Naive thymus-derived CD4-positive, alpha-beta T cell (primary cell): ENCODE measurements at regions not wholly inside any gene's neighbourhood (a gene's known extent, or its start where the extent isn't known, plus 50 kb on each side); places are given as distances from the start of the nearest gene placed in this dataset.

Experiments
- ATAC-seq: fragments of 150-1000 bp; cut with Tn5 transposase; 2 replicates; pipeline ENCODE4 v1.10.0; 2021; ENCODE audit warnings: mild to moderate bottlenecking, moderate library complexity
- CTCF ChIA-PET: fragments of 350-600 bp; sonication (Branson Sonifier 250); formaldehyde crosslinking; loops from one replicate; lab custom pipeline; 2021; ENCODE audit warnings: antibody characterized with exemption; lab: Charles Lee
- POLR2A ChIA-PET: fragments of 350-600 bp; sonication (Branson Sonifier 250); formaldehyde crosslinking; loops from one replicate; lab custom pipeline; 2021; ENCODE audit warnings: antibody characterized with exemption, inconsistent platforms; lab: Charles Lee
- DNase-seq, 9 donors: peaks; one replicate each; pipeline versions ENCODE4 v3.0.0 to v3.0.0-alpha.2; 2020 to 2022; ENCODE audit warnings: mixed read lengths in 1 of 9
- H3K27ac ChIP-seq: one replicate; pipeline ENCODE4 v1.7.0; 2013; ENCODE audit warnings: mild to moderate bottlenecking, low read depth, low read length, moderate library complexity
- H3K27me3 ChIP-seq, 2 donors: one replicate each; pipeline ENCODE4 v1.7.0; 2013; ENCODE audit warnings: low read length in 2 of 2, mild to moderate bottlenecking in 2 of 2, moderate library complexity in 2 of 2; ENCODE audit not compliant: control insufficient read depth in 2 of 2, insufficient read depth in 2 of 2
- H3K36me3 ChIP-seq, 3 experiments: 1 replicate in 2 of 3; 2 replicates in 1 of 3; pipeline ENCODE4 v1.7.0; 2013; ENCODE audit warnings: low read length in 3 of 3, mild to moderate bottlenecking in 3 of 3, moderate library complexity in 1 of 3; ENCODE audit not compliant: insufficient read depth in 3 of 3, control insufficient read depth in 2 of 3
- H3K4me1 ChIP-seq, 2 donors: one replicate each; pipeline ENCODE4 v1.7.0; 2013; ENCODE audit warnings: low read length in 2 of 2, mild to moderate bottlenecking in 2 of 2, moderate library complexity in 1 of 2; ENCODE audit not compliant: control insufficient read depth in 2 of 2, insufficient read depth in 2 of 2
- H3K4me3 ChIP-seq: 2 replicates; pipeline ENCODE4 v1.7.0; 2013; ENCODE audit warnings: mild to moderate bottlenecking, low read length
- H3K9me3 ChIP-seq, 3 experiments: 1 replicate in 2 of 3; 2 replicates in 1 of 3; pipeline ENCODE4 v1.7.0; 2013; ENCODE audit warnings: low read length in 3 of 3; ENCODE audit not compliant: control insufficient read depth in 2 of 3
- H3K27ac Mint-ChIP-seq, 9 donors: one replicate each; pipeline ENCODE4 v1.8.0; 2020 to 2022; ENCODE audit warnings: mixed read lengths in 9 of 9, mild to moderate bottlenecking in 8 of 9, moderate library complexity in 5 of 9, inconsistent platforms in 2 of 9
- H3K27me3 Mint-ChIP-seq, 5 donors: one replicate each; pipeline ENCODE4 v1.8.0; 2021 to 2022; ENCODE audit warnings: mixed read lengths in 5 of 5, mild to moderate bottlenecking in 1 of 5
- H3K36me3 Mint-ChIP-seq, 5 donors: one replicate each; pipeline ENCODE4 v1.8.0; 2020 to 2022; ENCODE audit warnings: mixed read lengths in 5 of 5, mild to moderate bottlenecking in 3 of 5, inconsistent platforms in 1 of 5
- H3K4me1 Mint-ChIP-seq, 7 donors: one replicate each; pipeline ENCODE4 v1.8.0; 2020 to 2022; ENCODE audit warnings: mixed read lengths in 7 of 7, mild to moderate bottlenecking in 3 of 7, inconsistent platforms in 1 of 7
- H3K4me3 Mint-ChIP-seq, 10 donors: one replicate each; pipeline ENCODE4 v1.8.0; 2020 to 2022; ENCODE audit warnings: mild to moderate bottlenecking in 10 of 10, mixed read lengths in 10 of 10, moderate library complexity in 6 of 10, inconsistent platforms in 2 of 10
- H3K9me3 Mint-ChIP-seq, 11 donors: one replicate each; pipeline ENCODE4 v1.8.0; 2020 to 2022; ENCODE audit warnings: mixed read lengths in 11 of 11, mild to moderate bottlenecking in 4 of 11, inconsistent platforms in 1 of 11, moderate library complexity in 1 of 11
- intact Hi-C, 2 donors: fragments of 100-400 bp; cut with micrococcal nuclease; formaldehyde crosslinking; loops; one replicate each; pipeline ENCODE4 v1.15.1; 2023

- H3K9me3 ChIP-seq = no peaks in the 10 kb centered on the region
- H3K36me3 Mint-ChIP-seq = no peaks in the 10 kb centered on the region
- no peak overlapping the region for H3K4me3 ChIP-seq
- no peaks in the 10 kb centered on the region for H3K36me3 ChIP-seq
- intact Hi-C loops = no loop called here
- H3K27me3 Mint-ChIP-seq = no peaks in the 10 kb centered on the region
- ChIA-PET CTCF (no interaction called here), POLR2A (no interaction called here)
- H3K4me1 Mint-ChIP-seq = no peaks in the 10 kb centered on the region
- H3K9me3 Mint-ChIP-seq = peaks cover 0 to 15% (median 0%) of the 10 kb centered on the region in 11 donors
- H3K27me3 ChIP-seq = no peaks in the 10 kb centered on the region
- DNase-seq (no peak), ATAC-seq (no peak)
- H3K27ac ChIP-seq = no peak overlapping the region
- no peak overlapping the region for H3K27ac Mint-ChIP-seq
- H3K4me3 Mint-ChIP-seq = no peak overlapping the region
- no peaks in the 10 kb centered on the region for H3K4me1 ChIP-seq
These were observed 1025.3 kb upstream of the EPHA6 start for GRCh38 chr3:95789111-95789510.

GRCh38 chr3:95797081-95797480 lies 1017.3 kb upstream of the EPHA6 start:
- DNase-seq = no peak
- ChIA-PET POLR2A (no interaction called here), CTCF (no interaction called here)
- H3K4me3 ChIP-seq = no peak overlapping the region
- H3K27me3 ChIP-seq = no peaks in the 10 kb centered on the region
- ATAC-seq = no peak
- H3K4me1 ChIP-seq = no peaks in the 10 kb centered on the region
- no peaks in the 10 kb centered on the region for H3K36me3 ChIP-seq
- Mint-ChIP-seq H3K9me3 (peaks cover 0 to 11% (median 7%) of the 10 kb centered on the region in 11 donors), H3K27ac (no peak overlapping the region), H3K36me3 (no peaks in the 10 kb centered on the region), H3K4me1 (peaks cover 0 to 5% (median 0%) of the 10 kb centered on the region in 7 donors), H3K27me3 (no peaks in the 10 kb centered on the region), H3K4me3 (no peak overlapping the region)
- no peaks in the 10 kb centered on the region for H3K9me3 ChIP-seq
- no peak overlapping the region for H3K27ac ChIP-seq
- intact Hi-C loops = no loop called here

- Mint-ChIP-seq H3K4me1 (peaks cover 0 to 5% (median 0%) of the 10 kb centered on the region in 7 donors), H3K4me3 (no peak overlapping the region), H3K9me3 (peaks cover 0 to 11% (median 7%) of the 10 kb centered on the region in 11 donors), H3K36me3 (no peaks in the 10 kb centered on the region), H3K27me3 (no peaks in the 10 kb centered on the region), H3K27ac (no peak overlapping the region)
- Histone ChIP-seq H3K9me3 (no peaks in the 10 kb centered on the region), H3K4me3 (no peak overlapping the region), H3K36me3 (no peaks in the 10 kb centered on the region), H3K27me3 (no peaks in the 10 kb centered on the region), H3K27ac (no peak overlapping the region), H3K4me1 (no peaks in the 10 kb centered on the region)
- ATAC-seq (no peak), DNase-seq (no peak)
- intact Hi-C loops = no loop called here
- CTCF ChIA-PET = no interaction called here
- POLR2A ChIA-PET = no interaction called here
These were observed 1015.8 kb upstream of the EPHA6 start for GRCh38 chr3:95798628-95799027.

- H3K4me1 ChIP-seq = no peaks in the 10 kb centered on the region
- H3K27me3 Mint-ChIP-seq = no peaks in the 10 kb centered on the region
- H3K27ac Mint-ChIP-seq = no peak overlapping the region
- no peaks in the 10 kb centered on the region for H3K4me1 Mint-ChIP-seq
- no peaks in the 10 kb centered on the region for H3K36me3 ChIP-seq
- no peaks in the 10 kb centered on the region for H3K36me3 Mint-ChIP-seq
- POLR2A ChIA-PET = no interaction called here
- H3K4me3 Mint-ChIP-seq = no peak overlapping the region
- H3K4me3 ChIP-seq = no peak overlapping the region
- CTCF ChIA-PET = no interaction called here
- no peaks in the 10 kb centered on the region for H3K27me3 ChIP-seq
- intact Hi-C loops = no loop called here
- no peak for ATAC-seq
- H3K9me3 Mint-ChIP-seq = peaks cover 0 to 13% (median 5%) of the 10 kb centered on the region in 11 donors
- peaks cover 0 to 3% (median 0%) of the 10 kb centered on the region in 3 experiments for H3K9me3 ChIP-seq
- DNase-seq = no peak
- H3K27ac ChIP-seq = no peak overlapping the region
These were observed 1003.9 kb upstream of the EPHA6 start for GRCh38 chr3:95810462-95810861.

GRCh38 chr3:95813244-95813643 lies 1001.1 kb upstream of the EPHA6 start:
- H3K27ac ChIP-seq = no peak overlapping the region
- no peaks in the 10 kb centered on the region for H3K36me3 Mint-ChIP-seq
- DNase-seq (no peak), ATAC-seq (no peak)
- H3K4me1 ChIP-seq = no peaks in the 10 kb centered on the region
- ChIA-PET CTCF (no interaction called here), POLR2A (no interaction called here)
- no peaks in the 10 kb centered on the region for H3K27me3 ChIP-seq
- no peaks in the 10 kb centered on the region for H3K4me1 Mint-ChIP-seq
- intact Hi-C loops = no loop called here
- H3K27ac Mint-ChIP-seq = no peak overlapping the region
- H3K27me3 Mint-ChIP-seq = no peaks in the 10 kb centered on the region
- peaks cover 0 to 2% (median 0%) of the 10 kb centered on the region in 3 experiments for H3K9me3 ChIP-seq
- no peak overlapping the region for H3K4me3 ChIP-seq
- H3K36me3 ChIP-seq = no peaks in the 10 kb centered on the region
- H3K4me3 Mint-ChIP-seq = no peak overlapping the region
- H3K9me3 Mint-ChIP-seq = peaks cover 0 to 16% (median 1%) of the 10 kb centered on the region in 11 donors

- ChIA-PET POLR2A (no interaction called here), CTCF (no interaction called here)
- Mint-ChIP-seq H3K36me3 (no peaks in the 10 kb centered on the region), H3K4me1 (no peaks in the 10 kb centered on the region), H3K4me3 (no peak overlapping the region), H3K9me3 (peaks cover 0 to 16% (median 0%) of the 10 kb centered on the region in 11 donors), H3K27ac (no peak overlapping the region), H3K27me3 (no peaks in the 10 kb centered on the region)
- Histone ChIP-seq H3K36me3 (no peaks in the 10 kb centered on the region), H3K9me3 (no peaks in the 10 kb centered on the region), H3K4me3 (no peak overlapping the region), H3K27me3 (no peaks in the 10 kb centered on the region), H3K27ac (no peak overlapping the region), H3K4me1 (no peaks in the 10 kb centered on the region)
- DNase-seq = no peak
- intact Hi-C loops = no loop called here
- ATAC-seq = no peak
These were observed 998.6 kb upstream of the EPHA6 start for GRCh38 chr3:95815828-95816227.

GRCh38 chr3:95826419-95826818 lies 988.0 kb upstream of the EPHA6 start:
- Mint-ChIP-seq H3K27ac (no peak overlapping the region), H3K4me1 (no peaks in the 10 kb centered on the region), H3K4me3 (no peak overlapping the region), H3K36me3 (no peaks in the 10 kb centered on the region), H3K27me3 (no peaks in the 10 kb centered on the region), H3K9me3 (peaks cover 0 to 9% (median 1%) of the 10 kb centered on the region in 11 donors)
- no peak for DNase-seq
- intact Hi-C loops = no loop called here
- H3K9me3 ChIP-seq = no peaks in the 10 kb centered on the region
- H3K4me1 ChIP-seq = no peaks in the 10 kb centered on the region
- no peak overlapping the region for H3K4me3 ChIP-seq
- H3K27me3 ChIP-seq = no peaks in the 10 kb centered on the region
- CTCF ChIA-PET = no interaction called here
- H3K36me3 ChIP-seq = no peaks in the 10 kb centered on the region
- no peak for ATAC-seq
- POLR2A ChIA-PET = no interaction called here
- H3K27ac ChIP-seq = no peak overlapping the region
